ENCODE measurements at regions not wholly inside any gene's neighbourhood (a gene's known extent, or its start where the extent isn't known, plus 50 kb on each side); places are given as distances from the start of the nearest gene placed in this dataset.

DNA sequence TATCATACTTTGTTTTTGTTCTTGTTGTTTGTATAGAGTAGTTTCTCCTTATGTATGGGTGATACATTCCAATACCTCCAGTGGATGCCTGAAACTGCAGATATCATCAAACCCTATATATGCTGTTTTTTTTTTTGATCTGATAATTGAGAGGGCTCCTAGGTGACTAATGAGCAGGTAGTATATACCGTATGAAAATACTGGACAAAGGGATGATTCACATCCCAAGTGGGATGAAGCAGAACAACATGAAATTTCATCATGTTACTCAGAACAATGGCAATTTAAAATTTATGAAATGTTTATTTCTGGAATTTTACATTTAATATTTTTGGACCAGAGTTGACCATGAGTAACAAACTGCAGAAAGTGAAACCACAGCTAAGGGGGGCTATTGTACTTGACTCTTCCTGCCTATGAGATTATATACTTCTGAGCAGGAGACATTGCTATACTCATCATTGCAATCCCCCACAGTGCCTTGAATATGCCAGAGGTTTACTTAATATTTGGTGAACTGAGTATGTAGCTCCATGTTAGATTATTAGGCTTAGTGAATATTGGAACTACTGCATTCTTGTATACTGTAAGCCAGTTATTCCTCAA, 258.7 kb upstream of the FBXL7 start:
- TF ChIP-seq, protein P1, sequence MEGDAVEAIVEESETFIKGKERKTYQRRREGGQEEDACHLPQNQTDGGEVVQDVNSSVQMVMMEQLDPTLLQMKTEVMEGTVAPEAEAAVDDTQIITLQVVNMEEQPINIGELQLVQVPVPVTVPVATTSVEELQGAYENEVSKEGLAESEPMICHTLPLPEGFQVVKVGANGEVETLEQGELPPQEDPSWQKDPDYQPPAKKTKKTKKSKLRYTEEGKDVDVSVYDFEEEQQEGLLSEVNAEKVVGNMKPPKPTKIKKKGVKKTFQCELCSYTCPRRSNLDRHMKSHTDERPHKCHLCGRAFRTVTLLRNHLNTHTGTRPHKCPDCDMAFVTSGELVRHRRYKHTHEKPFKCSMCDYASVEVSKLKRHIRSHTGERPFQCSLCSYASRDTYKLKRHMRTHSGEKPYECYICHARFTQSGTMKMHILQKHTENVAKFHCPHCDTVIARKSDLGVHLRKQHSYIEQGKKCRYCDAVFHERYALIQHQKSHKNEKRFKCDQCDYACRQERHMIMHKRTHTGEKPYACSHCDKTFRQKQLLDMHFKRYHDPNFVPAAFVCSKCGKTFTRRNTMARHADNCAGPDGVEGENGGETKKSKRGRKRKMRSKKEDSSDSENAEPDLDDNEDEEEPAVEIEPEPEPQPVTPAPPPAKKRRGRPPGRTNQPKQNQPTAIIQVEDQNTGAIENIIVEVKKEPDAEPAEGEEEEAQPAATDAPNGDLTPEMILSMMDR (IDR thresholded peaks at IDR 0.05; ENCODE audit: insufficient read depth, low read depth, low read length): no peak
- TF ChIP-seq EZH2 (IDR thresholded peaks at IDR 0.05; ENCODE audit: insufficient read depth, low read length): no peak

Measured in astrocyte (in vitro differentiated cells and primary cell).